Lower lobe of right lung (tissue), 2 donors: ENCODE measurements at regions not wholly inside any gene's neighbourhood (a gene's known extent, or its start where the extent isn't known, plus 50 kb on each side); places are given as distances from the start of the nearest gene placed in this dataset.

Experiments
- ATAC-seq, 2 donors: fragments of 200-7000 bp; cut with Tn5 transposase; one replicate each; pipeline ENCODE4 v1.9.1; 2020 to 2022; ENCODE audit warnings: mild to moderate bottlenecking in 2 of 2, moderate library complexity in 2 of 2
- DNase-seq: peaks from one replicate; pipeline ENCODE4 v3.0.0-alpha.2; 2020
- H3K27ac ChIP-seq: fragments of 200-600 bp; one replicate; pipeline ENCODE4 v1.8.0; 2022
- H3K27me3 ChIP-seq: fragments of 200-600 bp; one replicate; pipeline ENCODE4 v1.8.0; 2022; ENCODE audit warnings: low read depth
- H3K36me3 ChIP-seq: fragments of 200-600 bp; one replicate; pipeline ENCODE4 v1.8.0; 2022; ENCODE audit warnings: mild to moderate bottlenecking
- H3K4me1 ChIP-seq: fragments of 200-600 bp; one replicate; pipeline ENCODE4 v1.8.0; 2022
- H3K4me3 ChIP-seq: fragments of 200-600 bp; one replicate; pipeline ENCODE4 v1.8.0; 2022; ENCODE audit warnings: mild to moderate bottlenecking
- H3K9me3 ChIP-seq: fragments of 200-600 bp; one replicate; pipeline ENCODE4 v1.8.0; 2022
- CTCF ChIP-seq: fragments of 200-600 bp; IDR thresholded peaks from one replicate; pipeline ENCODE4 v1.8.0; 2022; ENCODE audit warnings: antibody characterized with exemption, mild to moderate bottlenecking
- intact Hi-C: fragments of 100-400 bp; cut with DNase I; formaldehyde crosslinking; loops from one replicate; pipeline ENCODE4 v1.11.0; 2022
- donor health status: DM: no; HTN: yes; CAD: no; lungs with severe emphysema.

- no peaks in the 10 kb centered on the region for H3K36me3 ChIP-seq
- H3K27me3 ChIP-seq = no peaks in the 10 kb centered on the region
- no peak for TF ChIP-seq CTCF
- no peak overlapping the region for H3K27ac ChIP-seq
- H3K9me3 ChIP-seq = no peaks in the 10 kb centered on the region
- peaks cover 11% of the 10 kb centered on the region for H3K4me1 ChIP-seq
- H3K4me3 ChIP-seq = no peak overlapping the region
- intact Hi-C loops = no loop called here
- no peak for DNase-seq
- no peak for ATAC-seq
These were observed 83.3 kb upstream of the MAP4K4 start for GRCh38 chr2:101614127-101614759.

GRCh38 chr2:101613056-101613704, 84.3 kb upstream of the MAP4K4 start:
- Histone ChIP-seq H3K36me3 (no peaks in the 10 kb centered on the region), H3K27me3 (no peaks in the 10 kb centered on the region), H3K27ac (no peak overlapping the region), H3K9me3 (no peaks in the 10 kb centered on the region), H3K4me3 (no peak overlapping the region), H3K4me1 (no peaks in the 10 kb centered on the region)
- DNase-seq = no peak
- no peak for TF ChIP-seq CTCF
- ATAC-seq = no peak
- intact Hi-C loops = no loop called here

GRCh38 chr2:101612019-101612418, 85.5 kb upstream of the MAP4K4 start:
- H3K36me3 ChIP-seq = no peaks in the 10 kb centered on the region
- no peak for ATAC-seq

GRCh38 chr2:101610750-101611315, 86.7 kb upstream of the MAP4K4 start:
- Histone ChIP-seq H3K36me3 (no peaks in the 10 kb centered on the region), H3K9me3 (no peaks in the 10 kb centered on the region), H3K27me3 (no peaks in the 10 kb centered on the region), H3K4me1 (no peaks in the 10 kb centered on the region), H3K27ac (no peak overlapping the region), H3K4me3 (no peak overlapping the region)
- intact Hi-C loops = no loop called here
- DNase-seq (no peak), ATAC-seq (no peak)
- no peak for TF ChIP-seq CTCF

More at GRCh38 chr2:101612019-101612418, 85.5 kb upstream of the MAP4K4 start:
- no peak overlapping the region for H3K4me3 ChIP-seq
- intact Hi-C loops = no loop called here
- DNase-seq = no peak
- no peaks in the 10 kb centered on the region for H3K4me1 ChIP-seq
- TF ChIP-seq CTCF = no peak
- no peak overlapping the region for H3K27ac ChIP-seq
- no peaks in the 10 kb centered on the region for H3K9me3 ChIP-seq
- no peaks in the 10 kb centered on the region for H3K27me3 ChIP-seq

GRCh38 chr2:101609433-101609832, 88.1 kb upstream of the MAP4K4 start:
- H3K4me3 ChIP-seq = no peak overlapping the region
- H3K27me3 ChIP-seq = no peaks in the 10 kb centered on the region
- no peaks in the 10 kb centered on the region for H3K36me3 ChIP-seq
- no peak for ATAC-seq
- H3K4me1 ChIP-seq = no peaks in the 10 kb centered on the region
- H3K9me3 ChIP-seq = no peaks in the 10 kb centered on the region
- no peak for DNase-seq
- H3K27ac ChIP-seq = no peak overlapping the region
- no peak for TF ChIP-seq CTCF
- intact Hi-C loops = no loop called here
